Glomerular visceral epithelial cell (primary cell): ENCODE measurements at regions not wholly inside any gene's neighbourhood (a gene's known extent, or its start where the extent isn't known, plus 50 kb on each side); places are given as distances from the start of the nearest gene placed in this dataset.
"Not testable (repeated sequence)": the region's sequence is repeated elsewhere in the genome, so short reads cannot be mapped to it uniquely, and the experiment has no call there.

ENCODE experiments used
- DNase-seq: peaks from one replicate; pipeline ENCODE4 v3.0.0-alpha.2; 2016; ENCODE audit errors: extremely low spot score

GRCh38 chr22:47400701-47401591 is 638.5 kb downstream of the TBC1D22A start:
- DNase-seq = no peak

GRCh38 chr22:47400131-47400530 is 637.7 kb downstream of the TBC1D22A start:
- not testable (repeated sequence) for DNase-seq

DNA sequence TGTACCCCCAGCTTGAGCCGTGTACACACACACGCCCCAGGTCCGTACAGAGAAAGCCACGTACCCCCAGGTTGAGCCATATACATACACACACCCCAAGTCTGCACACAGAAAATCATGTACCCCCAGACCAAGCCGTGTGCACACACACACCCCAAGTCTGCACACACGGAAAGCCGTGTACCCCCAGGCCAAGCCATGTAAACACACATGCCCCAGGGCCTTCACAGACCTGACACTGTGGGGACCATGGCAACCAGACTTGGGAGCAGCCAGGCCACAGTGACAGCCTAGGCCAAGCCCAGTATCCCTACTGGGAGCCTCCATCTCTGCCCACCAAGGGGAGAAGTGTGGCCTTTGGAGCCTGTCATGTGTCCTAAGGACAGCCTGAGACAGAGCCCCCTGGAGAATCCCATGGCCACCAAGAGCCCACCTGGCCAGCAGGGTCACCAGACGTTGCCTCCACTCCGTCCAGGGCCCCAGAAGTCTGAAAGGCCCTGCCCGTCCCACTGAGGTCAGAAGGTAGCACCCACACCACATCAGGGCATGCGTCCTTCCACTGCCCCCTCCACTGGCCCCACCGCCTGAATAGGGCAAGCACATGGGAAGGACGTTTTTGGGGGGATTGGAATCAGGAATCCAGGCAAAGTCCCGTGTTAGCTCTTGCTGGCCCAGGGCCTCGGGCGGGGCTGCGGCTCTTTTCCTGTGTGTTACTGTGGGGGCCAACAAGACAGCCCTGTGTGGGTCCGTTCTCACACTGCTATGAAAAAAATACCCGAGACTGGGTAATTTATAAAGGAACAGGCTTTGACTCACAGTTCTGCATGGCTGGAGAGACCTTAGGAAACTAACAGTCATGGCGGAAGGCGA is 636.7 kb downstream of the TBC1D22A start:
- DNase-seq = no peak

- no peak for DNase-seq
Measured at GRCh38 chr22:47398491-47398890, 636.0 kb downstream of the TBC1D22A start.

- no peak for DNase-seq
Measured at GRCh38 chr22:47397673-47398072, 635.2 kb downstream of the TBC1D22A start.

DNA sequence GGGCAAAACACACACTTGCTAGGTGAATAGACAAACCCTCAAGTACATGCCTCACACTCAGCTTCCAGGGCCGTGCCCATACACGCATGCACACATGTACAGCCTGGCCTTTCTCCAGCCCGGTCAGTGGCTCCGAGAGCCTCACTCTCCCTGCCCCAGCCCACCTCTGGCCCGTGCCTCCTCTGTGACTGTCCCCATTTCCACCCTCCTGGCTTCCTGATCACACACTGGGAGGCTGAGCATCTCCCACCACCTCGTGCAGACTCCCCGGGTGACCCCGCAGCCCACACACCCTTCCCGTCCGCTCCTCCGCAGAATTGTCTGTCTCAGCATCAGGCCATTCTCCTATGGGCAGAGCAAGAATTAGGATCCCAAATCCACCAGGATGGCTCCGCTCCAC is 634.1 kb downstream of the TBC1D22A start:
- no peak for DNase-seq

DNA sequence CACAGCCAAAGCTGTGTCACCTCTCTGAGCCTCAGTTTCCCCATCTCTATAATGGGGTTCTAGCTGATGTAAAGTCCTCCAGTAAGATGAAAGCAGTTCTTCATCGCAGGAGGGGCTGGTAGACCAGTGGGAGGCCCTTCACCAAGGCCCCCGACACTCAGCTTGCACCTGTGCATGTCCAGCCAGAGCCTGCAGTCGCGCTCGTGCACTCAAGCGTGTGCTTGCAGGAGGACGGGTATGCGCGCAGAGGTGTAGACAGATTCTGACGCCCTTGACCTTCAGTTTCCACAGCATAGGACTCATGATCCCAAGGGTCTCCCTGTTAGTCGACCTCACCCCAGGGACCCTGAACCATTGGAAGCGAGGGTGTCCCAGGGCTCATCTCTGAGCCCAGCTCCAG is 633.7 kb downstream of the TBC1D22A start:
- no peak for DNase-seq

DNA sequence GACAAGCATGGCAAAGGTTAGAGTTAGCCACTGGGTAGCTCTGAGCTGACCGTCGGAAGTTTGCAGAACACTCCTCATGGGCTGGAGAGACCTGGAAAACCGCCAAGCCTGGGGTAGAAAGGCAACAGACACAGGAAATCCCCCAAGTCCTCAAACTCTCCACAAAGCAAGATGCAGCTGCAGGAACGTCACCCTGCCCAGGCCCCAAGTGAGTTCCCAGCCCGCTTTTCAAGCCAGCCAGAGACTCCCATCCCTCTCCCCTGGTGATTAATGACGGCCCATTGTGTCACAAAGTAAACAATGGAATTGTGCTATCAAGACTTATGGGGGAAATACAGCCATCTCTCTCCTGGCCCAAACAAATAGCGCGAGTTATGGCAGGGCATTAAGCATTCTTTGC is 633.0 kb downstream of the TBC1D22A start:
- DNase-seq = no peak

- no peak for DNase-seq
Measured at GRCh38 chr22:47394504-47395440, 632.3 kb downstream of the TBC1D22A start.

- DNase-seq = no peak
Measured at GRCh38 chr22:47393191-47393590, 630.7 kb downstream of the TBC1D22A start.

DNA sequence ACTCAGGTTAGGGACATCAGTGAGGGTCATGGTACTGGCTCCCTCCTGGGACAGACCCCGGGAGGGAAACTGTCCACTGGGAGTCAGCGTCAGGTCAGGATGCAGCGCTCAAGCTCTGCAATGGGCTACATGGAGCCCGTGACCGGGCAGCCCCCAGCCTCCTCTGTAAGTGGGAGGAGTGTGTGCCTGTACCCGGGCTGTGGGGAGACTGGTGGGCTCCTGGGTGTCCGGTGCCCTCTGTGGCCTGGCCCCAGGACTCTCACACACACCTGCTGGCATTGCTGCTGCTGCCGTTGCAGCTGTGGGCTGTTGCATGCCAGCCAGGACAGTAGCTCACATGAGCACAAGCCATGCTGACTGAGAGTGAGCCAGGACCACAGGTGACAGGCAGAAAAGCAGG is 630.3 kb downstream of the TBC1D22A start:
- DNase-seq = no peak

DNA sequence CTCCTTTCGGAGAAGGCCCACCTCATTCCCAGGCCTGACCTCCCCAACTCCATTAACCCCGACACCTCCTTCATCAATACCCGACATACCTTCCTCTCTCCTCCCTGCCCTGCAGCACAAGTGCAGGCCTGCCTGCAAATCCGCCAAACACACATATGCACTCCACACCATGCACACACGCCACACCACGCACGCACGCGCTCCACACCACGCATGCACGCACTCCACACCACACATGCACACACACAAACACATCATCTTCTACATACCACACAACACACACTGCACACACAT is 629.6 kb downstream of the TBC1D22A start:
- DNase-seq = no peak

- no peak for DNase-seq
Measured at GRCh38 chr22:47391169-47392053, 629.0 kb downstream of the TBC1D22A start.

DNA sequence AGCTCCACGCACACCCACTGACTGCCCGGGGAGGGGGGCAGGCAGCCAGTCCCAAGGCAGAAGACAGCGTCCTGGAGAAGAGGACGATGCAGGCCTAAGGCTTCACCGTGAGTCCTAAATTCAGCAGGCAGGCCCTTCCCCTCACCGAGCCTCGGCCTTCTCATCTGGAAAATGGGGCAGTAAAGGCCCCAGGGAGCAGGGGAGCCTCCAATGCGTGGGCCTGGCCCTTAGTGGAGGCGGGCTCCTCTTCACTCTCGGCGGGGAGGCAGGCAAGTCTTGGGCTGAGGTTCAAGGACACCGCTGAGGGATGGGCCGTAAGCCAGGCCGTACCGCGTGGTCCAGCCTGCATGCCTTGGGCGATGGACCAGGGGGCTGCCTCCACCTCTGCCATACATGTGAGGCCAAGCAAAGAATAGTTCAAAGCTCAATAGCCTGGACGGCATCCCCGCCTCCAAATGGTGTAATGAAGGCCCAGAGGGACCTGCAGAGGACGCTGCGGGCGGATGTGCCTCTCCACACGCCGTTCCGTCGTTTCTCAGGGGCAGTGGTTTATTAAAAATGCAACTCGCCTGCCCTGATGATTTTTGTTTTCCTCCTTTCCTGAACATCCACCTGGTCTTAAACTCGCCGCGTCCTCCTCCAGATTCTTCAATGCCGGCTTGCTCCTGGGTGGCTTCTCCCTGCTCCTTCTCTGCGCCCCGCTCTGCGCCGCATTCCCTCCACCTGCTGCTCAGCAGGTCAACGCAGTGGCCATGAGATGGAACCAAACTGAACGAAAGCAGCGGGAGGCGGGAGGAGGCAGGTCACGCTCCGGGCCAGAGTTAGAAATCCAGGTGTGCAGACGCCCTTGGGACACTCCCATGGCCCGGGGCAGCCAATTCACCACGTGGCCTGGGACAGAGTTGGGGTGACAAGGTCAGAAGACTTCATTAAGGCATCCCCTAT is 627.8 kb downstream of the TBC1D22A start:
- no peak for DNase-seq

DNA sequence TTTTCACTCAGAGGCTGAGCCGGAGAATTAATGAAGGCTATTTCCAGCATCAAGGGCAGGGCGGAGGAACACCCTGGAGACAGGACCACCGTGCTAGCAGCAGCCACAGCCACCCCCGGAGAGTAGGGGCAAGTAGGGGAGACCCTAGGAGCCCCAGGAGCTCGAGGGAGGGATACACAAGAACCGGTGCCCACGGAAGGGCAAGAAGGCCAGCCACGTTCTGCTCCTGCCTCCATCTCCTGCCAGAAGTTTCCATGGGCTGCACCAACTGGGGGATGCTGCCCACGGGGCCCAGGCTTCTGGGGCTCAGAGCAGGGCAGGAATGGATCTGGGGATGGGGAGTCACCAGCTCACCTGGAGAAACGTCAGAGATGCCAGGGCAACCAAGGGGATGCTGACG is 626.8 kb downstream of the TBC1D22A start:
- DNase-seq = no peak

DNA sequence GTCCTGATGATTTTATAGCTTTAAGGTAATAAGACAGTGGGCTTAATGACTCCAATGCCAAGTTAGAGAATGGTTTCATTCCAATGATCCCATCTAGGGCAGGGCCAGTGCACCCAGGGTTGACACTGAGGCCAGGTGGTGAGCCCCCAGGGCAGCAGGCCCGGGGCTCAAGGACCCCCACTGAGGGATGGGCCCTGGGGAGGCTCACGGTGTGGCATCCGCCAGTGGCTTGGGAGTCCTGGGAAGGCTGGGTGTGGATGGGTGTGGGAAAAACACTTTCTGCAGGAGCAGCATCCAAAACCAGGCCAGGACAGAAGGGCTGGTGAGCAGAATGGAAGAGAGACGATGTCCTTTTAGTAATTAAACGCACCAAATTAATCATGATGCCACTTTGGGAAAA is 626.3 kb downstream of the TBC1D22A start:
- no peak for DNase-seq

GRCh38 chr22:47388331-47388730 is 625.9 kb downstream of the TBC1D22A start:
- DNase-seq = no peak

- DNase-seq = no peak
Measured at GRCh38 chr22:47386812-47387510, 624.5 kb downstream of the TBC1D22A start.

DNA sequence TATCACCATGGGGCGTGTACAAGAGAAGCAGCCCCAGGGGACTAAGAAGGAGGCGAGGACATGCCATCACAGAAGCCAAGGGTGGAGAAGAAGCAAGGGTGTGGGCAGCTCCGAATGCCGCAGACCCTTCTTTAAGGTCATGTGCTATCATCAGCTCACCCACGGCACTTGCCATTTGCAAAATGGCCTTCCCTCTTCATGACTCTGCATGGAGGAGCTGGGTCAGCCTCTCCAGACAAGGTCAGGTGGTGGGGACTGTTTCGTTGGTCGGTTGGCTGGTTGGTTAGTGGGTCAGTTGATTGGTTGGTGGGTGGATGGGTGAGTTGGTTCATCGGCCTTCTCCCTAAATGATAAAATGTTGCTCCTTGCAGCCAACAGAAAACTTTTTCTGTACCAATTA is 622.5 kb downstream of the TBC1D22A start:
- DNase-seq = no peak
